ENCODE measurements at regions not wholly inside any gene's neighbourhood (a gene's known extent, or its start where the extent isn't known, plus 50 kb on each side); places are given as distances from the start of the nearest gene placed in this dataset.

- TF ChIP-seq JUNB (IDR thresholded peaks at IDR 0.05) (no peak), RFX5 (IDR thresholded peaks at IDR 0.05; ENCODE audit: low read depth, low read length) (no peak), SMAD5 (IDR thresholded peaks at IDR 0.05; ENCODE audit: low read depth) (no peak), CEBPB (IDR thresholded peaks at IDR 0.05; ENCODE audit: borderline replicate concordance in 1 of 2, low read depth in 2 of 2, low read length in 2 of 2) (no peak), HCFC1 (IDR thresholded peaks at IDR 0.05; ENCODE audit: low read length) (no peak), REST (IDR thresholded peaks at IDR 0.05; ENCODE audit: low read depth, low read length) (no peak), SIN3A (IDR thresholded peaks at IDR 0.05; ENCODE audit: low read depth, low read length) (no peak), DPF2 (IDR thresholded peaks at IDR 0.05) (no peak)
These were observed 292.5 kb downstream of the TTLL7 start for GRCh38 chr1:83706354-83706938.
